ENCODE measurements at regions not wholly inside any gene's neighbourhood (a gene's known extent, or its start where the extent isn't known, plus 50 kb on each side); places are given as distances from the start of the nearest gene placed in this dataset.

DNA sequence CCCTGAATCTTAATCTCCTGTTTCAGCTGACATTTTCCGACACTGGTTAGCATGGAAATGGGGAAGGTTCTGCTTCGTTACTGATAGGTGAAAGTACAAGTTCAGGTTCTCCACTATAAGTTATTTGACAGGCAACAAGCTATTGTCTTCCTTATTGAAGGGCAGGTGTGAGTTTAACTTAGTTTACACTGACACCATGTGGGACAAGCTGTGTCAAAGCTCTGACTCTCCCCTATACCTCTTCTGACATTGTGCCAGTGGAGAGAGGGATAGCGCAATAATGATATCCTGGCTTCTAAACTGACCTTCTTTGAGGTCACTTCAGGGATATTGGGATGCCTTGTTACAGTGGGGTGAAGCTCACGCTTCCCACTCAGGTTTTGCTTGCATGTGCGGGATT lies 587.0 kb upstream of the SLITRK5 start:
- TF ChIP-seq GATA3 (IDR thresholded peaks at IDR 0.05; ENCODE audit: low read depth, low read length) = no peak
- no peak for TF ChIP-seq GATA2 (IDR thresholded peaks at IDR 0.05; ENCODE audit: low read depth, low read length)
